PC-9 (cell line): ENCODE measurements at regions not wholly inside any gene's neighbourhood (a gene's known extent, or its start where the extent isn't known, plus 50 kb on each side); places are given as distances from the start of the nearest gene placed in this dataset.

ENCODE experiments used
- CTCF ChIP-seq: fragments of 200-600 bp; sonication (generic); conservative IDR thresholded peaks from 2 replicates; pipeline ENCODE4 v1.6.1; 2017; ENCODE audit warnings: mixed run types, antibody characterized with exemption, mild to moderate bottlenecking, moderate library complexity
- EZH2 ChIP-seq: fragments of 200-600 bp; sonication (generic); IDR thresholded peaks from 2 replicates; pipeline ENCODE4 v1.8.0; 2017; ENCODE audit warnings: antibody characterized with exemption, low read depth

DNA sequence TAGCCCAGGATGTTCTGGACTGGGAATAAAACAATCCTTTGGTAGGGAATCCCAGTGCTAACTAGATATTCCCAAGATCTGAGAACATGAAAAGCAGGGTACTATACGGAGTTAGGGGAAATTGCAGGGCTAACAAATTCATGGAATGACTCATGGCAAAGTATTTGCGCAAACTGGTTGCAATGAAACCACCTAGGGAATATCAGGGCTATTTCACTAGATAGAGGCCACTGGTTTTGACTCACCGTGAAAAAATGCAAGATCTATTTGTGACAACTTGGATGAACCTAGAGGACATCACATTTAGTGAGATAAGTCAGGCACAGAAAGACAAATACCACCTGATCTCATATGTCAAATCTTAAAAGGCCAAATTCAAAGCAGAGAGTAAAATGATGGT lies 233.3 kb downstream of the MBD2 start:
- TF ChIP-seq CTCF (no peak), EZH2 (no peak)
